HuH-7 (cell line): ENCODE measurements at regions not wholly inside any gene's neighbourhood (a gene's known extent, or its start where the extent isn't known, plus 50 kb on each side); places are given as distances from the start of the nearest gene placed in this dataset.

ENCODE experiments used
- DNase-seq: peaks from one replicate; pipeline ENCODE4 v3.0.0; 2011; ENCODE audit warnings: low spot score

DNA sequence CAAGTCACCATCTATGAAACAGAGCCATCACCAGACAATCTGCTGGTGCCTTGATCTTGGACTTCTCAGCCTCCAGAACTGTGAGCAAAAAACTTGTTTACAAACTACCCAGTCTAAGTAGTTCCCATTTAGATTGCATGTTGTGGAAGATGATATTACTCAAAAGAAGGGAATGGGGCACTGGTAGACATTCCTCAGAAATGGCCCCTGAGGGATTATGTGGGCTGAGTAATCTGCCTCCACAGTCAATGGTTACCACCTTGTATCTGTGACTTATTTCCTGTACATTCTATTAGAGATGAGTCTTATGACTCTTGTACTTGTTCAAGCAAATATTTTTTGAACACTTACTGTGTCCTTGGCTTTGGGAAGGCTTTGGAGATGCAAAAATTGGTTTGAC is 160.4 kb downstream of the NUP35 start:
- no peak for DNase-seq

DNA sequence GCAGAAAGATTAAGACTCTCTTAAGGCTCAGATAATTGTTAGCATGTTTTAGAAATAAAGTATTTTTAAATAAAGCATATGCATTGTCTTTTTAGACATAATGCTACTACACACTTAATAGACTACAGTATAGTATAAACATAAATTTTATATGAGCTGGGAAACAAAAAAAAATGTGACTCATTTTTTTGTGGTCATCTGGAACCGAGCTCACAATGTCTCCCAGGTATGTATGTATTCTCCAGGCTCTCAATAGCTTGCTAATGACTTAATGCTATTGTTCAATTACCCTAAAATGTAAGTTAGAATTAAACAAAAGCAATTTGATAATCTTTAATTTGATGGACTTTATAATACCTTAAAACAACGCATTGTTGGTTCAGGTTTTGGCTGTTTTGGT is 167.2 kb downstream of the NUP35 start:
- DNase-seq = no peak

DNA sequence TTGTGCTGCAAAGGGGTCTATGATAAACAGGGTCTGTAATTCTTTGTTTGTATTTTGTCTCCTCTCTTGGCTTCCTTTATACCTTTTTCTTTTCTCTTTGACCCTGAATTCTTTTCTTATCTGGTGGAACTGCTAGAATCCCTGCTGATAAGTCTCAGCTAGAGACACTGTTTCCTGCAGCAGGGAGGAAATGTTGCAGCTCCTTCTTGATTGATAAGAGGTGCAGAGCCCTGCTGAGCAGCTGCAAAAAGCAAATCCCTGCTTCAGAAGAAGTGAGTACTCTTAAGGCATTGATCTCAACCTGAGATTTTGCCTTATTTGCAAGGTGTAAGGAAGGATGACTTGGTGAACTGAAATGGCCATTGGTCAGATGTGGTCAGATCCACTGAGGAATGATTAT is 167.8 kb downstream of the NUP35 start:
- no peak for DNase-seq

DNA sequence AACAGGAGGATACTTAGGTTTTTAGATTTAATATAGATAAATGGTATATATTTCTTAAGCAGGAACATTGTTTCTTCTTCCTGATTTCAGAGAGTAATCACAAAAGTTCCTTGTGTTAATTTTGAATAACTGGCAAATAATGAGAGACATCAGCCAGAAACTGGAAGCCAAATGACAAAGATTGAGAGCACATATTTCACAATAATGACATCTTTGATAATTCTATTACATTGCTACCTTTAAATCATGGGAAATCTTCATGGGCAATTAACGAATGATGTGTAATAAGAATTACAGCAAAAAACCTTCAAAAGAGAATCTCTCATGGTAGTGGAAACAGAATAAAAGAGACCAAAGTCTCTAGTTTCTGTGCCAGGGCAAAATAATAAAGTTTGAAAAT is 215.1 kb downstream of the NUP35 start:
- no peak for DNase-seq

DNA sequence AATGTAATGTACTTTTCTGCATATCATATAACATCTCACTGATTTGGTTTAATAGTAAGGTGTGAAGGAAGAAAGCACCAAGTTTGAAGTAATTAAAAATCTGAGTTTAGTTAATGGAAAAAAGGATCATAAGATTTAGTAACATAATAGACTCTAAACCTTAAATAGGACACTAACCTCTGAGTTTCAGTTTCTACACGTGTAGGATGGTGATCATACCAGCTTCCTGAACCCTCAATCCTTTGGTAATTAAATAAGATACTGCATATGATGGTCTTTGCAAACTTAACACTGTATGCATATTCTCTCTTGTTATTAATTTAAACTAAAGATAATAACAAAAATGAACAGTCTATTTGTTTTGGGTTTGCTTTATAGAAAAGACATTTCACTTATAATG is 216.8 kb downstream of the NUP35 start:
- no peak for DNase-seq

DNA sequence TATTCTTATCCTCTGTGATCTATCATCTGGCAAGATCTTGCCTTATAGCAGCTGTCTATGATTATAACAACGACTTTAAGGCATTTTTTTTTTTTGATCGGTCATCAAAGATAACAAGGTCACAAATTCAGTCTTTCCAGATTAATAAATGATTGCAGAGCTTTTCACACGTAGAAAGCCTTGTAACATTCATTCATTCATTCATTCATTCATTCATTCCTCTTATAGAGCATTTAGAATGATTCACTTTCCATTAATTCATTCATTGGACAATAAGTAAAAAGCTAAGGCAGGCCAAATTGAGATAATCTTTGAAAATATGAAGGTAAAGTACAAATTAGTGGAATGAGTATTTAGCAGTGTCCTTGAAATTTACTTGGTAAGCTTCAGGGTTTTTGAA is 223.7 kb downstream of the NUP35 start:
- DNase-seq = no peak

DNA sequence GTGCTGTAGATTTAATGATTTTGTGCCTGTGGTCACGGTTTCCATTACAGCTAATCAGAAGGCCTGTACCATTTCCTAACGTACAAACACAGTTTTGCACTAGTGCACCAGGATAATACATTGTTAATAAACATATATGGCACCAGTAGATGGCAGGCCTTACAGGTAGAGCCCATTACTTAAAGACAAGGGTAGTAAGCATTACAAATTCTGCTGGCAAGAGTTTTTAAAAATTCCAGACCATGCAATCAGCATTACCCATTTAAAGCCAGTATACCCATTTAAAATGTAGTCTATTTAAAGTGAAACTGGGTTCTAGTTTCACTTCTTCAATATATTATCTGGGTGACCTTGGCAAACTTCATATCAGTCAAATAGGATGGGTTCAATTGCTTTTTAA is 224.2 kb downstream of the NUP35 start:
- DNase-seq = no peak

DNA sequence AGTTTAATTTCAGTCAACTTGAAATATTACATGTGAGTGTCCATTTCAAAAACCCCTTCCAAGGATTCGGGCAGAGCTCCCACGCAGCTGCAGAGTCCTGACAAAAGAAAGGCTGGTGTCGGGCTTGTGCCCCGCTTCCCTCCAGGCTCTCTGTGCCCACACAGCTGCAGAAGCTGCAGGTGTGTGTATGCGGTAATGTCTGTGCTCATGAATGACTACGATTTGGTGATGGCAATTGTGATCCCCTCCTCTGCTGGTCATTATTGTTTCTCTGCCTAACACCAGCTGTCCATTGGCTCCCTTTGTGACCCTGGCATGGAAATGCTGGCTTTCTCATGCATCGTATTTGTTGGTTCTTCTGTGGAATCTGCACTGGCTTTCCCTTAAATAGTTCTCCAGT is 224.8 kb downstream of the NUP35 start:
- no peak for DNase-seq

DNA sequence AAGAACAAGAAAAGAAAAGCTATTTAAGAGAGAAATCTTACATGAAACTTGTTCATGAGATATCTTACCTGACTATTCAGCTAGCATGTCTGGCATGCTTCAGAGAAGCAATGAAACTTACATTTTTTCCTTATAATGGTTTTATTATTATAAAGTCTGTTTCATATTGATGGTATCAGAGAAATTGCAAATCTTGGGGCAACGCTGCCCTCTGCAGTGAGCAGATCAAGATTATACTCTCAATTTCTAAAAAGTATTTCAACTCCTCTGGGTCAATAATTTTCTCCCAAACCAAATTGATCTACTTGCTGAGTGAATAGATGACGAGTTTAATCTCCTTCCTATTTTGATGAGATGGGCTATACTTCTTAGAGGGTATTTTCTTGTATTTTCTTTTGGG is 235.6 kb downstream of the NUP35 start:
- no peak for DNase-seq

DNA sequence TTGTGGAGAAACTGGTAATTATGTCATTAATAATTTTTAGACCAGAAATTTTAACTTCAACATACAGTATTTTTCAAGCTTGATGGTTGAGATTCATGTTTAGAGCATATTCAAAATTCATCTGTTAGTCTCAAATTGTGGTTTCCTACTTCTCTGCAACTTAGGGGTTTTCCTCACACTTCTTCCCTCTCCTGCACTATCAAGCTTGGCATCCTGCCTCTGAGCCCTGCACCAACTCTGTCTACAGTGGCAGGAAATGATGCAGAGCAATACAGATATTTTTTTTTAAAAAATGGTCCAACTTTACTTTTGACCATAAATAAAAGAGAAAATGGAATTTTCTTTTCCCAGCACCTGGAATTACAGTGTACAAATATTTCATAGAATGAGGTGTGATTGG is 247.3 kb downstream of the NUP35 start:
- no peak for DNase-seq

DNA sequence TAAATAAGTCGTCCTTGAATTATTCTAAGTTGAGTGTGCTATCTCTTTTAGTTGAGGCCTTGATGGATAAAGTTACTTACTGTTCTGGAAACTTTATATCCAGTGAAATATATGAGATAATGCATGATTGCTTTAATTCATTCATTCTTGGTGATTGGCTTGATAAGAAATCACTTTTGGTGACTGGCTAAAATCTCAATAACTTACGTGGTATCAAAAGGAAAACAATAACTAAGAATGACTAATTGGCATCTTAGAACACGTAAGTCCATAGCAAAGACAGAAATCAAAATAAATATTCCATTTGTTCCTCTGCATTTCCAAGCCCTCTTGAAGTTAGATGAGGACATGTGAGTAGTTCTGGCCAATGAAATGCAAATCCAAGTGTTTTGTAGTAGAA is 251.6 kb downstream of the NUP35 start:
- DNase-seq = no peak

DNA sequence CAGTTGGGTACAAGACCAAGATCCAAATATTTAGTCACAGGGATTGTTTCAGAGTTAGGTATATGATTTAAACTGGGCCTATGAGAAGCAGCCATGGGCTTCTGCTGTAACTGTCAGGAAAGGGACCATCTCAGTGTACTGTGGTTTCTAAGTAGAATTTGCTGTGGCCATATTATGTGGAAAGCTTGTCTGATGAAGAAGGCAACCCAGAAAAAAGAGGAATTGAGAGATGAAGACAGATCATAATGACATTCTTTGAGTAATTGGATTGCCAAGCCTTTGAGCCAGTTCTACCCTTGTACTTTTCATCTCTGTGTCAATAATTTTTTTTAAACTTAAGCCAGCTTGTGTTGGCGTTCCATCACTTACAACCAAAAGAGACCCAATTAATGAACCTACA is 259.6 kb downstream of the NUP35 start:
- DNase-seq = no peak

DNA sequence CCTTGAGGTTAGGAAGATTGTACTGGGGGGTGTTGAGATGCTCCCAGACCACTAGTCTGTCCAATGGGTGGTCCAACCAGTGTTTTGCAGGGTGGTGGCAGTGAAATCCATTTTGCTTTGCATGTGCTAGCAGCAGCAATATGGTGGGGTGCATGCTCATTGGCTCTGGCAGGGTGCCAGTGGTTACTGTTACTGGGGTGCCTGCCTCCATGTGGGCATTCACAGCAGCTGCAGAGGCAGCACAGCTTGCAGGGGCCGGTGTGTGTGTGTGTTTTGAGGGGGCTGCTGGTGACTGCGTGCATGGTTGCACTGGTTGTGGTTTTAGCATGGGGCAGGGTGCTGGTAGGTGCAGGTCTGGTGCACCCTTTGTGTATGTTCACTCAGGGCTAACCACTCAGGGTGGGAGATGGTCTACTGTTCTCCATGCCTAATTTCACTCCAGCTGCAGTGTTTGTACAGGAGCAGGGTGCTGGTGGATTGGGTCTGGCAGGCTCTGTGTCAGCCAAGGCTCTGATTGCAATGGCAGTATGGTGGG is 265.4 kb downstream of the NUP35 start:
- DNase-seq = no peak

DNA sequence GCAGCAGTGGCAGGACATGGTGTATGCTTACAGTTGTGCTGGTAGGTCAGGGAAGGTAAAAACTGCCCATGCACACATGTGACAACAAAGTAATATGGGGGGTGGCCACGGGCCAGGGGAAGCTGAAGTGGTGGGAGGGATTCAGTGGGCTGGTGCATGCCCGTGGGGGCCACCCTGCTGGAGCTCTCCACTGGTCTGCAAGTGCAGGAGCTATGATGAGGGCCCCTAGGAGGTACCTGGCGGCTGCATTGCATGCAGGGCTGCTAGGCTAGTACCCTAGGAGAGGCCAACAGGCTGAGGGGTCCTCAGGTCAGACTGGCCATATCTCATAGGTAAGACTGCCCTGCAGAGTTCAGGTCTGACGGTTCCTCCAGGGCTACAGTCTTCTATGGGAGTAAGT is 265.9 kb downstream of the NUP35 start:
- no peak for DNase-seq

DNA sequence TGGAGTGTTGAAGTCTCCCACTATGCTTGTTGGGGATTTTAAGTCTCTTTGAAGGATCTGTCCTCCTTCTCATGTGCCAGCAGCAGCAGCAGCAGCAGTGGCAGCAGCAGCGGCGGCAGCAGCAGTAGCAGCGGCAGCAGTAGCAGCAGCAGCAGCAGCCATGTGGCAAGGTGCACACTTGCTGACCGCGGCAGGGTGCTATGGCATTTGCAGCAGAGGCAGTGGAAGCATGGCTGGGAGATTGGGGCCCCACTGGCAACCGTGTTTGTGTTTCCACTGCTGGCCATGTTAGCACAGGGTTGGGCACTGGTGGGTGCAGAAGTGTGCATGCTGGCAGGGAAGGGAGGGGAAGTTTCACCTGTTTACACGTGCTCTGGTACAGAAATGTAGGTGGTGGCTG is 280.1 kb downstream of the NUP35 start:
- DNase-seq = no peak

DNA sequence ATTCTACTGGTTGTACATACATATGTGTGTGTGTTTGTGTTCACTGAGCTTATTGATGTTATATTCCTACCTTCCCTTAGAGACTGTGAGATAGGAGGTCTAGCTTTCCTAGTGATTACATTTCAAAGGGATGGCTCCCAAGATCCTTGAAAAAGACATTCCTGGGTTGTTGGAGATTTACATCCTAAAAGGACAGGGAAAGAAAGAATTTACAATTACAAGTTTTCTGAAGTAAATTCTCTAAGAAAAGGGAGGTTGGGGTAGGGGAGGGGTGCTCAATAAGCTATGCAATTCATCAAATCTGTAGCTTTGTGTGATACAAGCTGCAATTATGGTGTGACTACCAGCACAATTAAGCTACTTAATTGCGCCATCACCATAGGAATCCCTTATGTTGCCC is 284.3 kb downstream of the NUP35 start:
- DNase-seq = no peak

DNA sequence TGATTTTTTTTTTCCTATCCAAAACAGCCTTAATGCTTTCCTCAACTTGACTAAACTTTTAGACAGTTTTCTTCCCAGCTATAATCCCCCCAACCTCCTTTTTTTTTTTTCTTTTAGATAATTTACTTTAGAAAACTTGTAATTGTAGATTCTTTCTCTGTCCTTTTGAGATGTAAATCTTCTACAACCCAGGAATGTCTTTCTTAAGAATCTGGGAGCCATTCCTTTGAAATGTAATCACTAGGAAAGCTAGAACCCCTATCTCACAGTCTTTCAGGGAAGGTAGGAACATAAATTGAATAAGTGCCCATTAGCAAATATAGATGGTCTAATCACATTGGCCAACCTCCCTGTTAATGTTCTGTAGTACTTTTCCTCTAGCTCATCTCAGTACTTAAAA is 285.4 kb downstream of the NUP35 start:
- no peak for DNase-seq

DNA sequence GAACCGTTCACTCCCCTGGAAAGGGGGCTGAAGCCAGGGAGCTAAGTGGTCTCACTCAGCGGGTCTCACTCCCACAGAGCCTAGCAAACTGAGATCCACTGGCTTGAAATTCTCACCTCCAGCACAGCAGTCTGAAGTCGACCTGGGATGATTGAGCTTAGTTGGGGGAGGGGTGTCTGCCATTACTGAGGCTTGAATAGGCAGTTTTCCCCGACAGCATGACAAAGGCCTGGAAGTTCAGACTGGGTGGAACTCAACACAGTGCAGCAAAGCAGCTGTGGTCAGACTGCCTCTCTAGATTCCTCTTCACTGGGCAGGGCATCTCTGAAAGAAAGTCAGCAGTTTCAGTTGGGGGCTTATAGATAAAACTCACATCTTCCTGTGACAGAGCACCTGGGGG is 292.5 kb downstream of the NUP35 start:
- DNase-seq = no peak

DNA sequence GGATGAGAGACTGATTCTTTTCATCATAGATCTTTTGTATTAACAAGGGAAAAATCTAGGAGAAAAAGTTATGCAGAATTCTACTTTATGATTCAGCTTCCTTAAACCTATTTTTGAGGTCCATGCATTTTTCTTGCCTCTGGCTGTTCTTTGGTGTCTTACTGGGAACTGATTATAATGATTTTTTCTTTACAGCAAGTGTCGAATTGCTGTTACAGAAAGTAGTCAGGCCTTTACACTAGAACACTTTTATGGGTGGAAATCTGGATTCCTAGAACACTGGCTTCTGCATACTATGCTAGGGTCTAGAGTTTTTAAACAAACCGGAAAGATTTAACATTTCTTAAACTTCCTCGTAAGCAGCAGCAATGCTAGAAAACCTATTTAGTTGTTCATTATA is 302.6 kb downstream of the NUP35 start:
- DNase-seq = no peak

DNA sequence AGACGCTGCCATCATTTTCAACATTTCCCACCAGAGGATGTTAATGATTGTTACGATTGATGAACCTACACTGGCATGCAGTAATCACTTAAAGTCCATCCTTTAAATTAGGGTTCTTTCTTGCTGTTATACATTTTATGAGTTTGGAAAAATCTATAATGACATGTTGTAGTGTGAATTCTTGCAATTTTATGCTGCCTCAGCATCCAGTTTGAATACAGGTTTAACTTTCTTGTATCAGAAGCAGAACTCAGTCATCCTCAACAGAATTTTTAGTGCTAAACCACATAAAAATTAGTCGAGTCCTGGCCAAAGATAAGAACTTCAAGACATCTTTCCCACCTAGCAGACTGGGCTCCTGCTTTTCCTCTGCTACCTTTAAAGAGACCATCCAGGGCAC is 303.3 kb downstream of the NUP35 start:
- no peak for DNase-seq

DNA sequence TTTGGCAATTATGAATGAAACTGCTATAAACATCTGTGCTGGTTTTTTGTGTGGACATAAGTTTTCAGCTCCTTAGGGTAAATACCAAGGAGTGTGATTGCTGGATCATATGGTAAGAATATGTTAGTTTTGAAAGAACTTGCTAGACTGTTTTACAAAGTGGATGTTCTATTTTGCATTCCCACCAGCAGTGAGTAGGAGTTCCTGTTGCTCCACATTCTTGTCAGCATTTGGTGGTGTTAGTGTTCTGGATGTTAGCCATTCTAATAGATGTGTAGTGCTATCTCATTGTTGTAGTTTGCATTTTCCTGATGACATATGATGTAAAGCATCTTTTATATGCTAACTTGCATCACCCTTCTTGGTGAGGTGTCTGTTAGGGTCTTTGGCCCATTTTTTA is 304.6 kb downstream of the NUP35 start:
- no peak for DNase-seq

DNA sequence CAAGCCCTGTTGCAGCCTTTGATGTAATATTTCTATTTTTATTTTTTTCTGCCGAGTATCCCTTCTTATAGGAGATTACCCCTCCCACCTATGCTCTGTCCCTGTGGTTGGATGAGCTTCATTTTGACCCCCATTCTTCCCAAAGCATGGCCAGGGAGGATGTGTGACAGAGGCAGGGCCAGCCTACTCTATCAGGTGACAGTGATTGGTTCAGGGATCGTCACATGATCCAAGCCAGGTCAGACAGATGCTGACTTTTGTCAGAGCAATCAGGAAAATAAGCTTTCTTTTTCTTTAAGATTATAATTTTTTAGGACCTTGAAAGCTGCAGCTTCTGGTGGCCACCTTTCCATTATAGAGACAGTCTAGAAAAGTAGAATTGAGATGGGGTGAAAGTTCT is 314.3 kb downstream of the NUP35 start:
- DNase-seq = no peak

DNA sequence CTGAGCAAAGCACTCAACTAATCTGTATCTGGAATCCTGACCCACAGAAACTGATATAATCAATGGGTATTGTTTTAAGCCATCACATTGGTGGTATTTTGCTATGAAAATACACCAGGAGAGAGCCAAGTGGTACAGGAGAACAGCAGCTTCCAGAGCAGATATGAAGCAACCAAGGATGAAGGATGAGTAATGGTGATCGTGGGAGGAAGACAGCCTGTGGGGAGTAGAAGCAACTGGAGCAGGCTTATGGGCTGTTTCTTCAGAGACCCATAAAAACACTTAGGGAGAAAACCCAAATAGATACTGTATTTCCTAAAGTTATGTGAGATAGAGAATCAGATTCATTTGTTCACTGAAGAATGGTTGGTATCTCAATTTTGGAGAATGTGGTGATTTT is 330.8 kb downstream of the NUP35 start:
- no peak for DNase-seq

DNA sequence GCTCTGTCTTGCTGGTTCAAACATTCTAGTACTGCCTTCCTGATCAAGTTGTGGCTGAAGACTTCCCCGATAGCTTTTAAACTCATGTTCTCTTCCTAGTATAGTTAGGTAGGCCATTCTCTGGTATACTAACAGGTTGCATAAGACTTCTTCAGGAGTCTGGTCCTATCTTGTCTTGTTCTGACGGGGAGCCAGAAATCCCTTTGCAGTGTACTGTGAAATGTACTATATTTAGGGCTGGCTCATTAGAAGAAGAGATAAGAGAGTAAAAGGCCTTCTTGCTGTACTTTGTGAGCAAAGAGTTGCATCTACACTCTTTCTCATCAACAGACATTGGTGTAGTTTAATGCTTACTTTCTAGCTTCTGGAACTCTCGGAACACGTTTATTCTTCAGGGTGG is 331.9 kb downstream of the NUP35 start:
- DNase-seq = no peak

DNA sequence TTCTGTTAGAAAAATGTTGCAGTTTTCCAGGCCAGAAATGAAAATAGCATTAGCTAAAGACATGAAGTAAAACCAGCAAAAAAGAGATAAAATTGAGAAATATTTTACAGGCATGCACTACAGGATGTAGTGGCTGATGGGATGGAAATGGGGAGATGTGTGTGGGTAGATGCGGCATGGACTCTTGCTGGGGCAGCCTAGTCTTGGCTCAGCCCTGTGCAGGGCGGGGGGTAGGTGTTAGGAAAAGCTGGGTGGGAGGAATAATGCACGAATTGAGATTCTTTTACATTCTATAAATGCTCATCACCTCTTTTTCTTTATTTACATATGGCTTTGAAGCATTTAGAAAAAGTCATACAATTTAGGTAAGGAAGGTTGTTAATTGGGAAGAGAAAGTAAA is 334.2 kb downstream of the NUP35 start:
- DNase-seq = no peak
